ENCODE measurements at regions not wholly inside any gene's neighbourhood (a gene's known extent, or its start where the extent isn't known, plus 50 kb on each side); places are given as distances from the start of the nearest gene placed in this dataset.

GRCh38 chr6:130593200-130593599, 227.4 kb downstream of the TMEM200A start (continued):
- TF ChIP-seq REST (IDR thresholded peaks at IDR 0.05; ENCODE audit: borderline replicate concordance): no peak
- no peak for TF ChIP-seq MXI1 (conservative IDR thresholded peaks at IDR 0.05; ENCODE audit: poor library complexity, severe bottlenecking)

GRCh38 chr6:130593948-130594347, 228.1 kb downstream of the TMEM200A start:
- Histone ChIP-seq H3K79me2 (replicated peaks; ENCODE audit: insufficient read depth, low read length) (no peaks in the 10 kb centered on the region), H3K27ac (ENCODE audit: low read length) (no peak overlapping the region), H3K4me3 (ENCODE audit: low read length) (no peak overlapping the region), H3K27me3 (ENCODE audit: insufficient read depth, low read depth, low read length) (no peaks in the 10 kb centered on the region), H3K4me2 (ENCODE audit: low read length) (no peak overlapping the region), H3K9ac (ENCODE audit: low read length) (no peak overlapping the region), H2AFZ (ENCODE audit: low read depth, low read length) (no peak overlapping the region), H3K36me3 (ENCODE audit: insufficient read depth, low read length) (no peaks in the 10 kb centered on the region), H4K20me1 (ENCODE audit: insufficient read depth) (no peaks in the 10 kb centered on the region), H3K9me3 (ENCODE audit: low read length) (no peaks in the 10 kb centered on the region), H3K9me2 (ENCODE audit: insufficient read depth, low read length) (no peaks in the 10 kb centered on the region), H3F3A (ENCODE audit: insufficient read depth, low read length, poor library complexity, severe bottlenecking) (no peaks in the 10 kb centered on the region)
- TF ChIP-seq CTCF (IDR thresholded peaks at IDR 0.05; ENCODE audit: poor library complexity, severe bottlenecking) (no peak), EP300 (conservative IDR thresholded peaks at IDR 0.05; ENCODE audit: poor library complexity, severe bottlenecking) (no peak), TAF1 (IDR thresholded peaks at IDR 0.05; ENCODE audit: low read depth) (no peak), EZH2 (IDR thresholded peaks at IDR 0.05; ENCODE audit: borderline replicate concordance, insufficient read depth, low read length, poor library complexity, severe bottlenecking) (no peak), MXI1 (conservative IDR thresholded peaks at IDR 0.05; ENCODE audit: poor library complexity, severe bottlenecking) (no peak), REST (IDR thresholded peaks at IDR 0.05; ENCODE audit: borderline replicate concordance) (no peak), POLR2AphosphoS5 (IDR thresholded peaks at IDR 0.05) (no peak), SMC3 (conservative IDR thresholded peaks at IDR 0.05; ENCODE audit: poor library complexity) (no peak)

Measured in neural cell (in vitro differentiated cells).